NOMO-1 (cell line): ENCODE measurements at regions not wholly inside any gene's neighbourhood (a gene's known extent, or its start where the extent isn't known, plus 50 kb on each side); places are given as distances from the start of the nearest gene placed in this dataset.

ENCODE experiments used
- DNase-seq, 2 experiments: peaks; one replicate each; lab custom pipeline; 2025; ENCODE audit not compliant: unreplicated experiment in 2 of 2; lab: John Stamatoyannopoulos, UW

DNA sequence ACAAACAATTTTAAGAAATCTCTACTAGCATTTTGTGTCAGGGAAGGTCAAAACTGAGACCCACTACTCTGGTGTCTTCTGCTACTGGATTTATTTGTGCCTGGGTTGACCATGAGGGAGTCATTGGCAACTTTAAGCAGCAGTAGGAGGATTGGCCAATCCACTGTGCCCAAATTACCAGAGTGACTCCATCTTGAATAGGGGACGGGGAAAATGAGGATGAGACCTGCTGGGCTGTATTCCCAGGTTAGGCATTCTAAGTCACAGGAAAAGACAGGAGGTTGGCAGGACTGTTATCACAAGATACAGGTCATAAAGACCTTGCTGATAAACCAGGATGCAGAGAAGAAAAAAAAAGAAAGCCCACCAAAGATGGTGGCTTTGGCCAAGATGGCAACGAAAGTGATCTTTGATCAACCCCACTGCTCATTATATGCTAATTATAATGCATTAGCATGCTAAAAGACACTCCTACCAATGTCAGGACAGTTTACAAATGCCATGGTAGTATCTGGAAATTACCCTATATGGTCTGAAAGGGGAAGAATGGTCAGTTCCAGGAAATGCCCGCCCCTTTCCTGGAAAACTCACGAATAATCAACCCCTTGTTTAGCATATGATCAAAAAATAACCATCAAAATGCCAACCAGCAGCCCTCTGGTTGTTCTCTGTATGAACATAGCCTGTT, 200.9 kb downstream of the LTN1 start:
- DNase-seq: no peak

DNA sequence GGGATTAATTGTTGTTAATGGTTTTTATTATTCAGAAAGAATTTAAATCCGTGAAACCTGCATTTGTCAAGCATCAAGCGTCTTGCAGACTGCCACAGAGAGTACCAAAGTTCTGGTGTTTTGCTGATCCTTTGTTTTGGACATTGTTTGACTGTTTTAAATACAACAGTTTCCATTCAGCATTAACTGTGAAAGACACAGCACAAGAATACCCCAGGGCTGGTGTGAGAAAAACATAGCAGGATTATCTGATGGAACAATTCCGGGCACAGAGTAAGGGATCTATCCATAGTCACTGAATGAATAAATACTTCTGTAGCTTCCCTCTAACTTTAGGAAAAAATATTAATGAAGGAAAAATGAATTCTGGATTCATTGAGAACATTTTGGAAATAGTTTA, 202.3 kb downstream of the LTN1 start:
- no peak for DNase-seq

DNA sequence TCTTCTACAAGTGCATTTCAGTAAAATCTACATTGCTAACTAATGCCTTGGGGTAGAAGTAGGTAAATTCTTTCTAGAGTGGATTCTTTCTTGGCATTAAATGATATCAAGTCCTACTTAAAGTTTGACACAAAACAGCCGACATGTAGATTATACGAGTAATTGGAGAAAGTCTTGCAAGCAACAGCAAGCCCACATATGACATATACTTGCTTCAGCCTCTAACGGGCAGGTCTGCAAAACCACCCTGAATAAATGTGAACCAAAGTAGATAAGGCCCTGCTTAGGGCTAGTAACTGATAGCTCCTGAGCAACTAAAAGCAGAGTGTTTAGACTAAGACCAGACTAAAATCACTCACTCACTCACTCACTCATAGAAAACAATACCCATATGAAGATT, 203.2 kb downstream of the LTN1 start:
- DNase-seq: no peak

DNA sequence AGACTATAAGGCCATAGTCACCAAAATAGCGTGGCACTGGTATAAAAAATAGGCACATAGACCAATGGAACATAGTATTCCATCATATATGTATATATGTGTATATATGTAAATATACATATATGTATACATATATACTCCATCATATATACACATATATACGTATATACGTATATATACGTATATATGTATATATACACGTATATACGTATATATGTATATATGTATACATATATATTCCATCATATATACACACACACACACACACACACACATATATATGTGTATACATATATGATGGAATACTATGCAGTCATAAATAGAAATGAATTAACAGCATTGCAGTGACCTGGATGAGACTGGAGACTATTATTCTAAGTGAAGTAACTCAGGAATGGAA, 204.6 kb downstream of the LTN1 start:
- no peak for DNase-seq

DNA sequence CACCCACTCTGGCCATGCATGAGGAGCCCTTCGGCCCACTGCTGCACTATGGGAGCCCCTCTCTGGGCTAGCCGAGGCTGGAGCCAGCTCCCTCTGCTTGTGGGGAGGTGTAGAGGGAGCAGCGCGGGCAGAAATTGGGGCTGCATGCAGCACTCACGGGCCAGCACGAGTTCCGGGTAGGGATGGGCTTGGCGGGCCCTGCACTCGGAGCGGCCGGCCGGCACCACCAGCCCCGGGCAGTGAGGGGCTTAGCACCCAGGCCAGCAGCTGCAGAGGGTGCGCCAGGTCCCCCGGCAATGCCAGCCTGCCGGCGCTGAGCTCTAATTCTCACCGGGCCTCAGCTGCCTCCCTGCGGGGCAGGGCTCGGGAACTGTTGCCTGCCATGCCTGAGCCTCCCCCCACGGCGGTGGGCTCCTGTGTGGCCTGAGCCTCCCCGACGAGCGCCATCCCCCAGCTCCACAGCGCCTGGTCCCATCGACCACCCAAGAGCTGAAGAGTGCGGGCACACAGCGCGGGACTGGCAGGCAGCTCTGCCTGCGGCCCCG, 209.0 kb downstream of the LTN1 start:
- DNase-seq: no peak

DNA sequence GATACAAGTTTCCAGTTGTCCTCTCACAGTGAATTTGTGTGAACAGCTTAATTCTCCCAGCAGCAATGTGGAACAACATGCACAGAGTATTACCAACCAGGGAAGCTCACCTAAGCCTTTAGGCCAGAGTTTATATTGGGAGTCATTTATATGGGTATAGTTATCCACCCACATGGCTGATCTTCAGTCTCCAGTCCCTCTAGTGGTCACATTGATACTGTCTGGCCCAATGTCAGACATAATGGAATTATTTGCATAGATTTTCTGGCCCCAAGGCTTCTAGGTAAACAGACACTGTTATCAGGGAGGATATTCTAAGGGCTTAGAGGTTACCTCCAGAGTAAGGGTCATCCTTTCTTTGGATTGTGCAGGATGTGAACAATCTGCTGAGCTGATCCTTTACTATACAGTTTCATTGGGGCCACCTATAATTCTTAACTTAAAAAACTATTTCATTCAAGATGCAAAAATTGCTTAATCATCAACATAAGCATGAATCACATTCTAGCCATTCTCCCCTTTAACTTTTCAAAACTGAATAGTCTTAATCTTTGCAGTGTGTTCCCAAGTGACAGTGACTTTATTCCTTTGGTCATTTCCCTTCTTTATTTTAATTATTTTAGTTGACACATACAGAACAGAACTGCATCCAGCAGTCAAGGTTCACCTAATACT, 210.9 kb downstream of the LTN1 start:
- no peak for DNase-seq

DNA sequence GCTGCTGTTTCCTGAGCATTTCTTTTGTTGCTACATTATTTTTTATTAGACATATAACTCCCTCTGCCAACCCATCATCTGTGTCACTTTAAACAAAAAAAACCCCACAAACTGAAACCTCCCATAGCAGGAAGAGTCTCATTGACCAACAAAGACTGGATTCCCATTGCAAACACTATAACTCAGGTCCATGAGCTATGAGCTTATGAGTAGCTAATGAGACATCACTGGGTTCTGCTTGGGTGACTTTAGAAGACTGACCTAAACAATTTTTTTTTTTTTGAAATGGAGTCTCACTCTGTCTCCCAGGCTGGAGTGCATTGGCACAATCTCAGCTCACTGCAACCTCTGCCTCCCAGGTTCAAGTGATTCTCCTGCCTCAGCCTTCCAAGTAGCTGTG, 212.8 kb downstream of the LTN1 start:
- DNase-seq: no peak

DNA sequence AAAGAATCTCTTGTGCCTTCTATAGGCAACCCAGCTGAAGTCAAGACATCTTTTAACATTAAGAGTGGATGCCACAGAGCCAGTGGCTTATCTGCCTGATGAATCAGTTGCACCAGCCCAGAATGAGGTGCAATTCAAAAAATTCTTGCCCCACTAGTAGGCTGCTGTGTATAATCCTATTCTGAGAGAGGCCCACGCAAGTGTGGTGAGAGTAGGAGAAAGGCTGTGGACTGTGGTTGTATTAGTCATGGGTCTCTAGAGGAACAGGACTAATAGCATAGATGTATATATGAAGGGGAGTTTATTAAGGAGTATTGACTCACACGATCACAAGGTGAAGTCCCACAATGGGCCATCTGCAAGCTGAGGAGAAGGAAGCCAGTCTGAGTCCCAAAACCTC, 216.4 kb downstream of the LTN1 start:
- no peak for DNase-seq

DNA sequence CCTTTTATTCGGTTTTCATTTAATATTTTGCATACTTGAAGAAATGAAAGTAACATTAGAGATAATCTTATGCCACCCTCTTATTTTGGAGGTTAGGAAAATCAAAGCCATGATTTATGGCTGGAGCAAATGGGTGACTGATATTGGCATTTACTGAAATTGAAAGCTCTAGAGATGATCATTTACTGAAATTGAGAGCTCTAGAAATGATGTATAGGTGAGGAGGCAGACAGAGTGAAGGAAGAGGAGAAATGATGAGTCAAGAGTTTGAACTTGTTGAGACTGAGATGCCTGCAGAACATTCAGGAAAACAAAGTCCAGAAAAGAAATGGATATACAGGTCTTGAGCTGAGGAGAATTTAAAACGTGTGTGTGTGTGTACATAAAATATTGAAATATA, 217.6 kb downstream of the LTN1 start:
- no peak for DNase-seq

DNA sequence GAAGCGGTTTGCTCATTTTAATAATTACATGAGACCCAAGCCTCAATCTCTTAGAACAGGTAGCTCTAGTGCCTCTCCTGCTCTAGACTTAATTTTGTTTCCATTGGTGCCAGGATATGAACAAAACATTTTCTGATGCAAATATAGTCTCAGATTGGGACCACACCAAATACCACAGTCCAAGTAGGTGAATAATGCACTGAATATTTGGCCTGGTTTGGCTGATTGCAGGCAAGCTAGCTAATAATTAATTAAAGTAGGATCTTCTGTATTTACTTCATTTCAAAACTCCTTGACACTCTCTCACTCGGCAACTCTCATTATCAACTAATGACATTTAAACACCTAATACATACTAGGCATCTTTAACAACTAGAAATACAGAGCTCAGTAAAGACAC, 219.6 kb downstream of the LTN1 start:
- no peak for DNase-seq

DNA sequence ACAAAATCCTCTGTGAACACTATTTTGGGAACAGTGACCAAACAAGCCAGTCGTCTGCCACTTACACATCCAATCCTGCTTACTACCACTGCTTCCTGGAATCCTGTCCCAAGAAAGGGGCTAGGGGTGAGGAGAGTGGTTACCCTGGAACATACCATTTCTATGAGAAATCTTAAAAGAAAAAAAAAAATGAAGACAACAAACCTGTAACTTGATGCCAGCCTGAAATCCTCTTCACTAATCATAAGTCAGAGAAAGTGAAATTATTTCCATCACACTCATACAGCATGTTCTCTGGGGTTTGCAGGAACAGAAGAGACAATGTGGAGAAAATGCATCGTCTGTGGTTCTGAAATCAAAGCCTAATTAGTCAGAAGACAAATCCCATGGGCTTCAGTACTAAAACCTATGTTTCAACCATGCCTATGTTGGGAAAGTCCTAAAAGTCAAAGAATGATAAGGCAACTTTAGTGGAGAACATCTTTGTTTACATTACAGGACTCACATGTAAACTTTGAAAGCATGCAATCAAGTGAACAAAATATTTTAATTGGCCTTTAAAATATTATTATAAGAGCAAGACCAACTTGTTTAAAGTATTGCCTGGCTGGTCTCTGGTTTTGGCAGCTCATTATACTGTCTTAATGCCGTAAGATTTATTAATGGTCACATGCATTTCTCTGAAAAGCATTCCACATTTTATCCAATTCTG, 220.7 kb downstream of the LTN1 start:
- no peak for DNase-seq

DNA sequence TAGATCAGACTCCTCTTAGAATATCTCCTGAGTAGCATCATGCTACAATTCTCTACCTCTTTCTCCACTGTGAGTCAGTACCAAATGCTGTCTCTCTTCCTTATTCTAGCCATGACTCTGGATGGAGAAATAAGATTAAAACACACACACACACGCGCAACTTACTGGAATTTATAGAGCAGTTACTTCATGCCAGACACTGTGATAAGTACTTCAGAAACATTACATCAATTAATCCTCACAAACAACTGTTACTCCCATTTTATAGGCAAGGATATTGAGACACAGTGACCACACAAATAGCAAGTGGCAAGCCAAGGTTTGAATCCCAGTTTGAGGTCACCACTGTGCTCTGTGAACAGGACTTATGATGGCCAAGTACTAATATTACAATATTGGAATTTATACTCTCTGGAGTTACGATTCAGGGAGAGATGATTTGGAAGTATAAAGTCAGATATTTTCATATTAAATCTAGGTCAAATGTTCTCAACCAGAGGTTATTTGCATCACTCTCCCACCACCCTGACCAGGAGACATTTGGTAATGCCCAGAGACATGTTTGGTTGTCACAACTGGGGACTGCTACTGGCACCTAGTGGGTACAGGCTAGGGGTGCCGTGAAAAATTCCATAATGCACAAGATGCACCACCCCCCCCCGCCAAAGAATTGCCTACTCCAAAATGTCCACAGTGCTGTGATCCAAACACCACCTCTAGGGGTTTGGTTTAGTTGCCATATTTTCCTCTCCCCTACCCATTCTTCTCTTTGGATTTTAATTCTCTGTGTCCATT, 221.6 kb downstream of the LTN1 start:
- no peak for DNase-seq

DNA sequence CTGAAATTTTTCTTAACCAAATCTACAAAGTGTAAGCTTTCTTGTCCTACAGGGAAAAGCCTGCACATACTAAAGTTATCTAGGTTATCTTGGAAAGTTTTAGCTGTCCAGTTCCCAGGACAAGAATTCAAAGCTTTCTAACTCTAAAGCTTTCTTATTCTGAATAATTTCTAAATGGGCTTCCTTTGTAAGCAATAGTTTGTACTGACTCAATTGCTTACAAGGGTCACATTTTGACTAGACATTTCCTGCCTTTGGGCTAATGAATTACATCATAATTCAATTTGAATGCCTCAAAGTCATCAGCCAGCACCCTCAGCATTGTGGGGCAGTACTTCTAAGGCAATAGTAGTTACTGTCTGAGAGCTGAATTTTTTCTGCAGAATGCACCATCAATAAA, 223.0 kb downstream of the LTN1 start:
- DNase-seq: no peak

DNA sequence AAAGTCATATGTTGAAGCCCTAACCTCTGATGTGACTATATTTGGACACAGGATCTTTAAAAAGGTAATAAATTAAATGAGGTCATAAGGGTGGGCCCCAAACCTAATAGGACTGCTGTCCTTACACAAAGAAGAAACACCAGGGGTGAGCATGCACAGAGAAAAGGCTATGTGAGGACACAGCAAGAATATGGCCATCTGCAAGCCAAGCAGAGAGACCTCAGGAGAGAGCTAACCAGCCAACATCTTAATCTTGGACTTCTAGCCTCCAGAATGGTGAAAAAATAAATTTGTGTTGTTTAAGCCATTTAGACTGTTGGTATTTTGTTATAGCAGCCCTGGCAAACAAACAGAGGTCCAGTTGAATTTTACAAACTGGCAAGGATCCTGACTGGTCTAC, 223.9 kb downstream of the LTN1 start:
- no peak for DNase-seq

DNA sequence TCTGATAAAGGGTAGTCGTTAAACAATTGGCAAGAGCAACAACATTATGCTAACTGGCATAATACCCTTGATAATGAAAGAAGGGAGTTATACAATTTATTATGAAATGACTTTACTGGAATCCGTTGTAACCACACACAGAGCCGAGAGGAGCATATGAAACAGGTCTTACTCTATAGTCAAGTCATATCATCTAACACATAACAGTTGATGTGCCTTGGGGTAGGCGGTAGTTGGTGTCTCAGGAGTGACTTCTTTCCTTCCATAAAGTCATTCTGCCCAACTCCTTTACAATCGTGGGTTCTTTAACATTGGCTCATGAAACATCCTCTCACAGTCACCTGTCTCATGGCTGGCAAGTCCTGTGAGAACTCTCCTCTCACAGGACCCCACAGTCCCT, 225.2 kb downstream of the LTN1 start:
- no peak for DNase-seq

DNA sequence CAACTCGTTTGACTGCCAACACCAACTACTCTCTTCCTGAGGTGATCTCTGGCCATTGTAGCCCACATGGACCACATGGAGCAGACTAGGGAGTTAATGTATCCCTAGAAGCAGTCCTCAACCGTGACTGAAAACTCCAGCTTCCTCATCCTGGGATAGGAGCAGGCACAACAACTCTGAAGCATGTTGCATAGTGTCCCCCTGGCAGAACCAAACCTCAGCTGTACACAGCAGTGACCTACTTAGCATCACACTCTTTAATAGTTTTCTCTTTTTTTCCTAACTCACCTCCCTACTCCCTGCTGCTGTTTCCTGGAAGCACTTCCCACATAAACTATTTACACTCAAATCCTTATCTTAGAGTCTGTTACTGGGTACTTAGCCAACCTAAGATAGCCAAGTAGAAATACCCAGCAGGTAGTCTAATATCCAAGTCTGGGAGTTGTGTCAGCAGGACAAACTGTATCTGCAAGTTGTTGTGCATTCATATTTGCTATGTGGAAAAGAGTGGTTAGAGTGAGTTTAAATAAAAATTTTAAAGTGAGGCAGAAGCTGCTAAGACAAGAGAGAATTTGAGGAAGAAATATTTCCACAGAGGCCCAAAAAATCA, 228.8 kb downstream of the LTN1 start:
- no peak for DNase-seq

DNA sequence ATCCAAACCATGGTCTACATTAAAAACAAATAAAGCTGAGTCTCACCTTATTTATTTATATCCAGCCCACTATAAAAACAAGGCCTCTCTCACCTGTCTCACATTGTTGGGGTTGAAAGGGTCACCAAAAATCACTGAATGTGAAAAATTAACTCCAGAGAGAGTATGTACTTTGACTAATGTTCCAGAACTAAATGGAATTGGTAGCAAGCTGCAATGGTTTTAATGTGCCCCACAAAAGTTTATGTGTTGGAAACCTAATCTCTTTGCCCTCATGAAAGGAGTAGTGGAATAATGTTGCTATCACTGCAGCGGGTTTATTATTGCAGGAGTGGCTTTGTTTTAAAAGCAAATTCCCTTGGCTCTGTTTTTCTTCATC, 230.3 kb downstream of the LTN1 start:
- no peak for DNase-seq

DNA sequence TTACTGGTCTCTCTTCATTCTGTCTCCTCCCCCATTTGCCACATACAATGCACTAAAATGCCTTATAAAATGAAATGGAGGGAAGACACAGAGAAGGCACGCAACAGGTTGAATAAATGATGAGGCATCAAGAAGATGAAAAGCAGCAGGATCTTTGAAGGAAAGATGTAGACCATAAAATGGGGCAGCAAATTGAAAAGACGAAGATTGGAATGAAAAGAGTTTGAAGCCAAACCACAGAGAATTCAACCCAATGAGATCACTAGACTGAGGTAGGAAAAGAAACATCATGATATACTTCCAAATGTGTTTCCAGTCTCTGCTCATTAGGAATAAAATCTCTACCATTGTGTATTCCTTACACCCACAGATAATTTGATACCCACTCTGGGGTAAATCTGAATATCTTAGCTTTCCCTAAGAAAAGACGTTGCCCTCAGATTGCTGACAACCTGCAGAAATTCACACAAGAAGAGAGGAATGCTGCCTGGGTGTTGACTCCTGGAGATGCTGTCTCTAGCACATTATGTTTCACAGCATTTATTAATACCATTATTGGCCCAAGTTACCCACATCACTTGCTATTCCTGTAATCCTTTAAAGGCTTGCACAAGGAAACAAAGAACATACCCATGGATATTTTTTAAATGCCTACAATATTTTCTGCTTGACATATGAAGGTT, 230.9 kb downstream of the LTN1 start:
- no peak for DNase-seq

DNA sequence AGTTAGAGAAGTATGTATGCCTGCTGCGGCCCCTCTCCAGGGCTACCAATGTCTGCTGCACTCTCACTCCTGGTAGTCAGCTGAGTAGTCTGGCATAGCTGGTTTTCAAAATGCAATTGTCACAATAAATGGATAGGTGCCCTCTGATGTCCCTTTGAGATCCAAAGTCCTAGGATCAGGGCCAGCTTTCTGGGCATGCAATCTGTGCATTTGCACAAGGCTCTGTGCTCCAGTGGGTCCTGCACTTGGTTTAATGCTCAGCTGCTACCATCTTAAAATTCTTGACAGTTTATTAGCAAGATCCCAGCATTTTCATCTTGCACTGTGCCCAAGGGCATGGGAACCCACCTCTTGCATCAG, 233.8 kb downstream of the LTN1 start:
- no peak for DNase-seq
